Activated CD4-positive, alpha-beta T cell treated with anti-CD3 and anti-CD28 coated beads, Interleukin-2, amount 10 ng/mL, durations not matched to agents 7 days and 5 days (primary cell): ENCODE measurements at regions not wholly inside any gene's neighbourhood (a gene's known extent, or its start where the extent isn't known, plus 50 kb on each side); places are given as distances from the start of the nearest gene placed in this dataset.

Source experiments
- CTCF ChIA-PET: fragments of 350-600 bp; sonication (Branson Sonifier 250); formaldehyde crosslinking; loops from one replicate; lab custom pipeline; 2021; ENCODE audit warnings: antibody characterized with exemption; lab: Charles Lee
- POLR2A ChIA-PET: fragments of 350-600 bp; sonication (Branson Sonifier 250); formaldehyde crosslinking; loops from one replicate; lab custom pipeline; 2021; ENCODE audit warnings: antibody characterized with exemption; lab: Charles Lee
- DNase-seq: peaks from one replicate; pipeline ENCODE4 v3.0.0-alpha.2; 2020
- H3K27ac Mint-ChIP-seq: one replicate; pipeline ENCODE4 v1.8.0; 2021; ENCODE audit warnings: mild to moderate bottlenecking, moderate library complexity, mixed read lengths
- H3K27me3 Mint-ChIP-seq: one replicate; pipeline ENCODE4 v1.8.0; 2021; ENCODE audit warnings: mixed read lengths
- H3K36me3 Mint-ChIP-seq: one replicate; pipeline ENCODE4 v1.8.0; 2021; ENCODE audit warnings: low read depth, mixed read lengths
- H3K4me1 Mint-ChIP-seq: one replicate; pipeline ENCODE4 v1.8.0; 2021; ENCODE audit warnings: mixed read lengths
- H3K4me3 Mint-ChIP-seq: one replicate; pipeline ENCODE4 v1.8.0; 2021; ENCODE audit warnings: mild to moderate bottlenecking, moderate library complexity, mixed read lengths
- H3K9me3 Mint-ChIP-seq: one replicate; pipeline ENCODE4 v1.8.0; 2021; ENCODE audit warnings: mixed read lengths

- DNase-seq, result no peak
- Mint-ChIP-seq H3K27me3 (no peaks in the 10 kb centered on the region), H3K36me3 (peaks cover 6% of the 10 kb centered on the region), H3K4me1 (peaks cover 19% of the 10 kb centered on the region), H3K9me3 (peaks cover 19% of the 10 kb centered on the region), H3K4me3 (no peak overlapping the region), H3K27ac (no peak overlapping the region)
- POLR2A ChIA-PET, result no interaction called here
- CTCF ChIA-PET, result interaction anchor here (1.0 to 2.6 kb wide), 4 partner anchors 12 to 32 kb away, joined by 3 to 8 read pairs (median 6); no protein-coding TSS in a partner anchor
These were observed 231.8 kb downstream of the ETS1 start for GRCh38 chr11:128355558-128355957.

- Mint-ChIP-seq H3K9me3 (peaks cover 20% of the 10 kb centered on the region), H3K4me3 (no peak overlapping the region), H3K27ac (no peak overlapping the region), H3K27me3 (no peaks in the 10 kb centered on the region), H3K36me3 (peaks cover 12% of the 10 kb centered on the region), H3K4me1 (peaks cover 30% of the 10 kb centered on the region)
- CTCF ChIA-PET, result interaction anchor here (0.8 kb wide), 1 partner anchor 105 kb away, joined by 4 read pairs; no protein-coding TSS in a partner anchor
- POLR2A ChIA-PET, result no interaction called here
- DNase-seq, result no peak
These were observed 232.9 kb downstream of the ETS1 start for GRCh38 chr11:128354476-128354875.

GRCh38 chr11:128351168-128351567, 236.2 kb downstream of the ETS1 start:
- CTCF ChIA-PET, result interaction anchor here (0.9 to 1.9 kb wide), 3 partner anchors 12 to 81 kb away, joined by 3 to 4 read pairs (median 3); no protein-coding TSS in a partner anchor
- Mint-ChIP-seq H3K27ac (no peak overlapping the region), H3K27me3 (no peaks in the 10 kb centered on the region), H3K4me3 (no peak overlapping the region), H3K4me1 (peaks cover 43% of the 10 kb centered on the region), H3K36me3 (peaks cover 12% of the 10 kb centered on the region), H3K9me3 (peaks cover 21% of the 10 kb centered on the region)
- DNase-seq, result no peak
- POLR2A ChIA-PET, result no interaction called here

GRCh38 chr11:128349650-128350299, 237.6 kb downstream of the ETS1 start:
- Mint-ChIP-seq H3K27me3 (no peaks in the 10 kb centered on the region), H3K9me3 (peaks cover 27% of the 10 kb centered on the region), H3K4me3 (peak overlapping the region; percentile 13), H3K27ac (peak overlapping the region; percentile 58), H3K36me3 (peaks cover 15% of the 10 kb centered on the region), H3K4me1 (peaks cover 57% of the 10 kb centered on the region)
- DNase-seq, result no peak
- ChIA-PET POLR2A (no interaction called here), CTCF (interaction anchor here (0.6 to 4.0 kb wide), 4 partner anchors 11 to 312 kb away, joined by 3 to 18 read pairs (median 5); no protein-coding TSS in a partner anchor)

- H3K27me3 Mint-ChIP-seq, result no peaks in the 10 kb centered on the region
- H3K9me3 Mint-ChIP-seq, result peaks cover 21% of the 10 kb centered on the region
- no peak overlapping the region for H3K27ac Mint-ChIP-seq
- peaks cover 21% of the 10 kb centered on the region for H3K36me3 Mint-ChIP-seq
- no peak for DNase-seq
- H3K4me1 Mint-ChIP-seq, result peaks cover 77% of the 10 kb centered on the region
- ChIA-PET CTCF (interaction anchor here (1.2 to 14.3 kb wide), 5 partner anchors 10 to 24 kb away, joined by 4 to 132 read pairs (median 5); no protein-coding TSS in a partner anchor), POLR2A (no interaction called here)
- no peak overlapping the region for H3K4me3 Mint-ChIP-seq
These were observed 240.6 kb downstream of the ETS1 start for GRCh38 chr11:128346804-128347203.

GRCh38 chr11:128345316-128345715, 242.0 kb downstream of the ETS1 start:
- CTCF ChIA-PET, result interaction anchor here (1.5 to 14.3 kb wide), 2 partner anchors 23 to 73 kb away, joined by 4 to 132 read pairs; no protein-coding TSS in a partner anchor
- POLR2A ChIA-PET, result no interaction called here
- H3K9me3 Mint-ChIP-seq, result peaks cover 11% of the 10 kb centered on the region

GRCh38 chr11:128343870-128344269, 243.5 kb downstream of the ETS1 start:
- no peak overlapping the region for H3K4me3 Mint-ChIP-seq
- POLR2A ChIA-PET, result no interaction called here
- H3K36me3 Mint-ChIP-seq, result peaks cover 20% of the 10 kb centered on the region
- CTCF ChIA-PET, result interaction anchor here (1.0 to 14.3 kb wide), 6 partner anchors 17 to 438 kb away, joined by 3 to 132 read pairs (median 3); no protein-coding TSS in a partner anchor
- H3K9me3 Mint-ChIP-seq, result peaks cover 13% of the 10 kb centered on the region
- H3K4me1 Mint-ChIP-seq, result peaks cover 78% of the 10 kb centered on the region
- peak overlapping the region; percentile 98 for H3K27ac Mint-ChIP-seq
- H3K27me3 Mint-ChIP-seq, result no peaks in the 10 kb centered on the region
- no peak for DNase-seq

More at GRCh38 chr11:128345316-128345715, 242.0 kb downstream of the ETS1 start:
- peak; percentile 45 for DNase-seq
- Mint-ChIP-seq H3K4me1 (peaks cover 78% of the 10 kb centered on the region), H3K27me3 (no peaks in the 10 kb centered on the region), H3K4me3 (no peak overlapping the region), H3K27ac (peak overlapping the region; percentile 81), H3K36me3 (peaks cover 24% of the 10 kb centered on the region)

- Mint-ChIP-seq H3K4me3 (no peak overlapping the region), H3K36me3 (peaks cover 22% of the 10 kb centered on the region), H3K27ac (peak overlapping the region; percentile 98), H3K4me1 (peaks cover 80% of the 10 kb centered on the region), H3K9me3 (peaks cover 13% of the 10 kb centered on the region), H3K27me3 (no peaks in the 10 kb centered on the region)
- CTCF ChIA-PET, result interaction anchor here (1.0 to 14.3 kb wide), 6 partner anchors 13 to 112 kb away, joined by 3 to 132 read pairs (median 4); no protein-coding TSS in a partner anchor
- DNase-seq, result no peak
- POLR2A ChIA-PET, result no interaction called here
These were observed 244.2 kb downstream of the ETS1 start for GRCh38 chr11:128343135-128343514.

GRCh38 chr11:128342511-128343134, 244.7 kb downstream of the ETS1 start:
- Mint-ChIP-seq H3K4me1 (peaks cover 78% of the 10 kb centered on the region), H3K27ac (peak overlapping the region; percentile 98), H3K4me3 (peak overlapping the region; percentile 66), H3K9me3 (peaks cover 13% of the 10 kb centered on the region), H3K36me3 (peaks cover 24% of the 10 kb centered on the region), H3K27me3 (no peaks in the 10 kb centered on the region)
- DNase-seq, result peak; percentile 62
- POLR2A ChIA-PET, result interaction anchor here (0.6 kb wide), 1 partner anchor 391 kb away, joined by 3 read pairs; no protein-coding TSS in a partner anchor
- CTCF ChIA-PET, result interaction anchor here (0.9 to 14.3 kb wide), 9 partner anchors 12 to 129 kb away, joined by 3 to 132 read pairs (median 4); no protein-coding TSS in a partner anchor

GRCh38 chr11:128341280-128342248, 245.8 kb downstream of the ETS1 start:
- Mint-ChIP-seq H3K4me3 (peak overlapping the region; percentile 66), H3K36me3 (peaks cover 24% of the 10 kb centered on the region), H3K27ac (peak overlapping the region; percentile 98), H3K4me1 (peaks cover 80% of the 10 kb centered on the region), H3K27me3 (no peaks in the 10 kb centered on the region), H3K9me3 (peaks cover 13% of the 10 kb centered on the region)
- ChIA-PET CTCF (interaction anchor here (0.9 to 14.3 kb wide), 8 partner anchors 11 to 130 kb away, joined by 3 to 132 read pairs (median 4); no protein-coding TSS in a partner anchor), POLR2A (interaction anchor here (0.6 kb wide), 1 partner anchor 392 kb away, joined by 3 read pairs; no protein-coding TSS in a partner anchor)
- peak; percentile 81 for DNase-seq

- POLR2A ChIA-PET, result no interaction called here
- CTCF ChIA-PET, result interaction anchor here (14.3 kb wide), 1 partner anchor 17 kb away, joined by 132 read pairs; no protein-coding TSS in a partner anchor
- Mint-ChIP-seq H3K36me3 (peaks cover 21% of the 10 kb centered on the region), H3K4me1 (peaks cover 71% of the 10 kb centered on the region), H3K4me3 (no peak overlapping the region), H3K9me3 (peaks cover 6% of the 10 kb centered on the region), H3K27me3 (no peaks in the 10 kb centered on the region), H3K27ac (peak overlapping the region; percentile 73)
- DNase-seq, result no peak
These were observed 247.6 kb downstream of the ETS1 start for GRCh38 chr11:128339792-128340191.
